Upper lobe of left lung (tissue), 4 donors: ENCODE measurements at regions not wholly inside any gene's neighbourhood (a gene's known extent, or its start where the extent isn't known, plus 50 kb on each side); places are given as distances from the start of the nearest gene placed in this dataset.

Source experiments
- CTCF ChIP-seq, 6 experiments: fragments of 450-650 bp in 4 of 6; fragments of 200-600 bp in 2 of 6; sonication (generic) in 2 of 6; IDR thresholded peaks; one replicate each; pipeline ENCODE4 v1.5.1; 2016 to 2019; ENCODE audit warnings: antibody characterized with exemption in 6 of 6
- EP300 ChIP-seq, 4 donors: sonication (generic); formaldehyde crosslinking; IDR thresholded peaks; one replicate each; pipeline ENCODE4 v1.5.1; 2017; ENCODE audit warnings: antibody characterized with exemption in 4 of 4, control low read depth in 2 of 4
- POLR2A ChIP-seq, 4 donors: fragments of 450-650 bp; IDR thresholded peaks; one replicate each; pipeline ENCODE4 v1.5.1; 2016 to 2017; ENCODE audit warnings: antibody characterized with exemption in 4 of 4, mild to moderate bottlenecking in 2 of 4
- POLR2AphosphoS5 ChIP-seq, 2 donors: sonication (generic); formaldehyde crosslinking; IDR thresholded peaks; one replicate each; pipeline ENCODE4 v1.5.1; 2017; ENCODE audit warnings: antibody characterized with exemption in 2 of 2

- TF ChIP-seq POLR2AphosphoS5 (IDR thresholded peaks at IDR 0.05), result no peak
- no peak for TF ChIP-seq CTCF (IDR thresholded peaks at IDR 0.05)
- no peak for TF ChIP-seq POLR2A (IDR thresholded peaks at IDR 0.05)
- TF ChIP-seq EP300 (IDR thresholded peaks at IDR 0.05), result no peak
Measured at GRCh38 chr17:52515927-52516326, 357.4 kb upstream of the CA10 start.
